Upper lobe of left lung (tissue), 4 donors: ENCODE measurements at regions not wholly inside any gene's neighbourhood (a gene's known extent, or its start where the extent isn't known, plus 50 kb on each side); places are given as distances from the start of the nearest gene placed in this dataset.

Experiments
- CTCF ChIP-seq, 6 experiments: fragments of 450-650 bp in 4 of 6; fragments of 200-600 bp in 2 of 6; sonication (generic) in 2 of 6; IDR thresholded peaks; one replicate each; pipeline ENCODE4 v1.5.1; 2016 to 2019; ENCODE audit warnings: antibody characterized with exemption in 6 of 6
- POLR2A ChIP-seq, 4 donors: fragments of 450-650 bp; IDR thresholded peaks; one replicate each; pipeline ENCODE4 v1.5.1; 2016 to 2017; ENCODE audit warnings: antibody characterized with exemption in 4 of 4, mild to moderate bottlenecking in 2 of 4

GRCh38 chr14:101056446-101056845, 152.9 kb upstream of the RTL1 start:
- TF ChIP-seq CTCF (IDR thresholded peaks at IDR 0.05) = no peak
- TF ChIP-seq POLR2A (IDR thresholded peaks at IDR 0.05) = no peak
